ENCODE measurements at regions not wholly inside any gene's neighbourhood (a gene's known extent, or its start where the extent isn't known, plus 50 kb on each side); places are given as distances from the start of the nearest gene placed in this dataset.

DNA sequence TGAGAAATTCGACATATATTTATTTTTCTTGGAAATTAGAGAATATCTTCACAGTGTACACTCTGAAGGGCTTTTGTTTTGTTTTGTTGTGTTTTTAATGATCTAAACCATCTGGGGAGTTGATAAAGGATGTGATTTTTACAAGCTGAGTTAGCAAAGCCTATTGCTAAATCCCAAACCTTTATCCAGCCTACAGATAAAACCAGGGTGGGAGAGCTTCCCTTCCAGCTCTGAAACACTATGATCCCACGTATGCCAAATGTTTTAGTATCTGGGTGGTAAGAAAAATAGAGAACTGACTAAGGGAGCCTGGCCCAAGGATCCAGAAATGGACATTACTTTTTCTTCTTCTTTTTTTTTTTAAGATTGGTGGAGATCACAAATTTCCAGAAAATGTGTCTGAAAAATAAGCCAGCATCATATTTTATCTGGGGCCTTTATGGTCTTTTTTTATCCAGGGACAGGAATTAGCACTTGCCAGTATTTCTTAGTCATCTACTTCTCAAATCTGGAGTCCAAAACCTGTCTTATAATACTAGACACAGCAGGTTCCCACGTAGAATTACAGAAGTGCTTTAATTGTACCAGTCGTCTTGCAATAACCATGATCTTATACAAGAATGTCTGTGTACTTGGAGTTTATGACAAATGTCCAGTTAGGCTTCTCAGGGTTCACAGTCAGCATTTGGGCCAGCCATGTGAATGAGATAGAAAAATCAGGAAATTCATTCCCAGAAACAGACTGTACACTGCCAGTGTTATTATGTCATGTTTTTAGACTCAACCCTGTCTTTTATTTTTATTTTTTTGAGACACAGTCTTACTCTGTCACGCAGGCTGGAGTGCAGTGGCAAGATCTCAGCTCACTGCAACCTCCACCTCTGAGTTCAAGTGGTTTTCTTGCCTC is 290.8 kb upstream of the MPDZ start:
- no peaks in the 10 kb centered on the region for H4K20me1 ChIP-seq (replicated peaks; ENCODE audit: control insufficient read depth, extremely low read depth, insufficient read depth, low read length)
- H3K4me1 ChIP-seq (ENCODE audit: control insufficient read depth, extremely low read depth, insufficient read depth, low read length) = peaks cover 31% of the 10 kb centered on the region
- dilution Hi-C loops (cut with MboI; ENCODE audit: extremely low pct_ligation_motif_present, low sequenced_read_pairs) = no loop called here
- H3K4me2 ChIP-seq (ENCODE audit: insufficient read depth, low read length) = no peak overlapping the region
- H3K27me3 ChIP-seq (ENCODE audit: control insufficient read depth in 2 of 2, insufficient read depth in 2 of 2, low read length in 2 of 2) = no peaks in the 10 kb centered on the region
- H3K9ac ChIP-seq (replicated peaks; ENCODE audit: extremely low read depth, insufficient read depth, low read length) = no peak overlapping the region
- FAIRE-seq (no peak), DNase-seq (ENCODE audit: low read depth, low spot score) (peak; percentile 59)
- TF ChIP-seq MYC (IDR thresholded peaks at IDR 0.05; ENCODE audit: low read depth, low read length) = no peak
- no peaks in the 10 kb centered on the region for H3K36me3 ChIP-seq (ENCODE audit: control insufficient read depth in 2 of 2, extremely low read depth in 1 of 2, insufficient read depth in 2 of 2, low read length in 2 of 2)
- ChIA-PET POLR2A (no interaction called here), CTCF (interaction anchor here (1.5 to 2.0 kb wide), 3 partner anchors 12 to 21 kb away, joined by 4 to 6 read pairs (median 5); no protein-coding TSS in a partner anchor)
- BruUV-seq (replicated peaks) = no TSS peak
- H3K4me3 ChIP-seq (replicated peaks in 1 of 3; ENCODE audit: insufficient read depth in 1 of 3, low read depth in 1 of 3, low read length in 3 of 3) = no peak overlapping the region
- H3K9me3 ChIP-seq (replicated peaks; ENCODE audit: control insufficient read depth, insufficient read depth, low read length) = no peaks in the 10 kb centered on the region
- no peaks in the 10 kb centered on the region for H3K9me1 ChIP-seq (replicated peaks; ENCODE audit: control insufficient read depth, extremely low read depth, insufficient read depth, low read length)
- H3K27ac ChIP-seq (ENCODE audit: insufficient read depth, low read depth, low read length) = no peak overlapping the region
- H2AFZ ChIP-seq (ENCODE audit: low read depth, low read length) = peak overlapping the region; percentile 44
- intact Hi-C loops (cut with micrococcal nuclease) = loop anchor here (10.0 kb wide), 1 partner anchor 296 kb away; the partner anchor contains the start of gene MPDZ
- no peaks in the 10 kb centered on the region for H3K79me2 ChIP-seq (ENCODE audit: control insufficient read depth, insufficient read depth, low read length)

DNA sequence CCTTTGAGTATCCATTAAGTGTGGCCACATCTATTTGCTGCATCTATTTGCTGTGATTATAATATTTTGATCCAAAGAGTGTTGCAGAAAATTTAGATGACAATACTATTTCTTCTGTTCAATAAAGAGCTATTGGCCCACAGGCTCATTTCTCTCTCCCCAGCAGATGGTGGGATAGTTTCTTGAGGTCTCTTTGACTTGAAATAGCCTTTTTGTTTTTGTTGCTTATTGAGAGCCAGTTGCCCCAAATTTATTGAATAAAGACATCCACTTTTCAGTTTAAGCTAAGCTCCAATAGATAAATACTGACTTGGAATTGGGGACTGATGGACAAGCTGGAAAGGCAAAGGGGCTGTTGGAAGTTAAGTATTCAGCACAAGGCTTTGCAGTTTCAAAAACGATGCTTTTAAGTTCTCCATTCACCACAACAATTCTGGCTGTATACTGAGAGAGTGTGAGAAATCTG is 290.1 kb upstream of the MPDZ start:
- intact Hi-C loops (cut with micrococcal nuclease) (loop anchor here (5.0 to 10.0 kb wide), 3 partner anchors 142 to 745 kb away; partner anchors contain the start of genes MPDZ and NFIB), dilution Hi-C loops (cut with MboI; ENCODE audit: extremely low pct_ligation_motif_present, low sequenced_read_pairs) (no loop called here)
- Histone ChIP-seq H3K4me2 (ENCODE audit: insufficient read depth, low read length) (no peak overlapping the region), H3K36me3 (ENCODE audit: control insufficient read depth in 2 of 2, extremely low read depth in 1 of 2, insufficient read depth in 2 of 2, low read length in 2 of 2) (no peaks in the 10 kb centered on the region), H4K20me1 (replicated peaks; ENCODE audit: control insufficient read depth, extremely low read depth, insufficient read depth, low read length) (no peaks in the 10 kb centered on the region), H3K4me1 (ENCODE audit: control insufficient read depth, extremely low read depth, insufficient read depth, low read length) (peaks cover 25% of the 10 kb centered on the region), H3K79me2 (ENCODE audit: control insufficient read depth, insufficient read depth, low read length) (no peaks in the 10 kb centered on the region), H3K4me3 (replicated peaks in 1 of 3; ENCODE audit: insufficient read depth in 1 of 3, low read depth in 1 of 3, low read length in 3 of 3) (no peak overlapping the region), H3K27me3 (ENCODE audit: control insufficient read depth in 2 of 2, insufficient read depth in 2 of 2, low read length in 2 of 2) (no peaks in the 10 kb centered on the region), H2AFZ (ENCODE audit: low read depth, low read length) (peak overlapping the region; percentile 66), H3K9ac (replicated peaks; ENCODE audit: extremely low read depth, insufficient read depth, low read length) (no peak overlapping the region), H3K27ac (ENCODE audit: insufficient read depth, low read depth, low read length) (no peak overlapping the region), H3K9me3 (replicated peaks; ENCODE audit: control insufficient read depth, insufficient read depth, low read length) (no peaks in the 10 kb centered on the region), H3K9me1 (replicated peaks; ENCODE audit: control insufficient read depth, extremely low read depth, insufficient read depth, low read length) (no peaks in the 10 kb centered on the region)
- FAIRE-seq (no peak), DNase-seq (ENCODE audit: low read depth, low spot score) (no peak)
- no TSS peak for BruUV-seq (replicated peaks)
- ChIA-PET CTCF (interaction anchor here (1.1 to 2.1 kb wide), 7 partner anchors 13 to 151 kb away, joined by 3 to 8 read pairs (median 5); no protein-coding TSS in a partner anchor), POLR2A (no interaction called here)
- no peak for TF ChIP-seq EZH2 (IDR thresholded peaks at IDR 0.05; ENCODE audit: borderline replicate concordance, low read depth, low read length, severe bottlenecking)
- TF ChIP-seq, protein P1, sequence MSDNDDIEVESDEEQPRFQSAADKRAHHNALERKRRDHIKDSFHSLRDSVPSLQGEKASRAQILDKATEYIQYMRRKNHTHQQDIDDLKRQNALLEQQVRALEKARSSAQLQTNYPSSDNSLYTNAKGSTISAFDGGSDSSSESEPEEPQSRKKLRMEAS (IDR thresholded peaks at IDR 0.05; ENCODE audit: insufficient read depth, insufficient read length) = no peak
- TF ChIP-seq MYC (IDR thresholded peaks at IDR 0.05; ENCODE audit: low read depth, low read length) = no peak
- TF ChIP-seq POLR2AphosphoS5 (IDR thresholded peaks at IDR 0.05; ENCODE audit: insufficient read depth, low read depth, low read length) = no peak
- TF ChIP-seq JUN (IDR thresholded peaks at IDR 0.05; ENCODE audit: borderline replicate concordance, insufficient read depth, insufficient read length, low read depth) = no peak
- no peak for TF ChIP-seq FOS (IDR thresholded peaks at IDR 0.05; ENCODE audit: borderline replicate concordance, insufficient read depth, low read length)
- TF ChIP-seq POLR2A (IDR thresholded peaks at IDR 0.05; ENCODE audit: low read depth, low read length) = no peak
- TF ChIP-seq, protein P2, sequence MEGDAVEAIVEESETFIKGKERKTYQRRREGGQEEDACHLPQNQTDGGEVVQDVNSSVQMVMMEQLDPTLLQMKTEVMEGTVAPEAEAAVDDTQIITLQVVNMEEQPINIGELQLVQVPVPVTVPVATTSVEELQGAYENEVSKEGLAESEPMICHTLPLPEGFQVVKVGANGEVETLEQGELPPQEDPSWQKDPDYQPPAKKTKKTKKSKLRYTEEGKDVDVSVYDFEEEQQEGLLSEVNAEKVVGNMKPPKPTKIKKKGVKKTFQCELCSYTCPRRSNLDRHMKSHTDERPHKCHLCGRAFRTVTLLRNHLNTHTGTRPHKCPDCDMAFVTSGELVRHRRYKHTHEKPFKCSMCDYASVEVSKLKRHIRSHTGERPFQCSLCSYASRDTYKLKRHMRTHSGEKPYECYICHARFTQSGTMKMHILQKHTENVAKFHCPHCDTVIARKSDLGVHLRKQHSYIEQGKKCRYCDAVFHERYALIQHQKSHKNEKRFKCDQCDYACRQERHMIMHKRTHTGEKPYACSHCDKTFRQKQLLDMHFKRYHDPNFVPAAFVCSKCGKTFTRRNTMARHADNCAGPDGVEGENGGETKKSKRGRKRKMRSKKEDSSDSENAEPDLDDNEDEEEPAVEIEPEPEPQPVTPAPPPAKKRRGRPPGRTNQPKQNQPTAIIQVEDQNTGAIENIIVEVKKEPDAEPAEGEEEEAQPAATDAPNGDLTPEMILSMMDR (IDR thresholded peaks at IDR 0.05; ENCODE audit: extremely low read depth in 1 of 2, insufficient read depth in 1 of 2, low read depth in 1 of 2, low read length in 2 of 2) = no peak
- no peak for TF ChIP-seq GATA2 (IDR thresholded peaks at IDR 0.05; ENCODE audit: insufficient read depth, insufficient read length, low read depth, low read length)

Measured in endothelial cell of umbilical vein (primary cell).